ENCODE measurements at regions not wholly inside any gene's neighbourhood (a gene's known extent, or its start where the extent isn't known, plus 50 kb on each side); places are given as distances from the start of the nearest gene placed in this dataset.
"Not testable (repeated sequence)": the region's sequence is repeated elsewhere in the genome, so short reads cannot be mapped to it uniquely, and the experiment has no call there.

GRCh38 chr5:51034222-51034901, 348.9 kb upstream of the ISL1 start:
- no peak for DNase-seq

- no peak for DNase-seq
Observed at GRCh38 chr5:51039424-51040329, 343.6 kb upstream of the ISL1 start.

- DNase-seq, result no peak
Observed at GRCh38 chr5:51043745-51044144, 339.5 kb upstream of the ISL1 start.

GRCh38 chr5:51047369-51047768, 335.9 kb upstream of the ISL1 start:
- no peak for DNase-seq

- DNase-seq, result no peak
Observed at GRCh38 chr5:51053361-51053760, 329.9 kb upstream of the ISL1 start.

- no peak for DNase-seq
Observed at GRCh38 chr5:51060953-51061352, 322.3 kb upstream of the ISL1 start.

- DNase-seq, result no peak
Observed at GRCh38 chr5:51072937-51073336, 310.3 kb upstream of the ISL1 start.

- no peak for DNase-seq
Observed at GRCh38 chr5:51082741-51083140, 300.5 kb upstream of the ISL1 start.

- DNase-seq, result no peak
Observed at GRCh38 chr5:51091816-51092215, 291.4 kb upstream of the ISL1 start.

GRCh38 chr5:51095486-51095885, 287.8 kb upstream of the ISL1 start:
- DNase-seq, result no peak

GRCh38 chr5:51096859-51097258, 286.4 kb upstream of the ISL1 start:
- DNase-seq, result no peak

- DNase-seq, result no peak
Observed at GRCh38 chr5:51099173-51099853, 283.9 kb upstream of the ISL1 start.

GRCh38 chr5:51104556-51104955, 278.7 kb upstream of the ISL1 start:
- DNase-seq, result no peak

GRCh38 chr5:51109786-51110410, 273.4 kb upstream of the ISL1 start:
- DNase-seq, result no peak

- no peak for DNase-seq
Observed at GRCh38 chr5:51131266-51131665, 252.0 kb upstream of the ISL1 start.

GRCh38 chr5:51138164-51138563, 245.1 kb upstream of the ISL1 start:
- no peak for DNase-seq

- DNase-seq, result no peak
Observed at GRCh38 chr5:51148437-51148836, 234.8 kb upstream of the ISL1 start.

GRCh38 chr5:51156222-51156621, 227.0 kb upstream of the ISL1 start:
- no peak for DNase-seq

GRCh38 chr5:51156838-51157237, 226.4 kb upstream of the ISL1 start:
- no peak for DNase-seq

- no peak for DNase-seq
Observed at GRCh38 chr5:51159164-51159563, 224.1 kb upstream of the ISL1 start.

GRCh38 chr5:51159606-51160005, 223.6 kb upstream of the ISL1 start:
- DNase-seq, result no peak

- no peak for DNase-seq
Observed at GRCh38 chr5:51162245-51162644, 221.0 kb upstream of the ISL1 start.

GRCh38 chr5:51165621-51166020, 217.6 kb upstream of the ISL1 start:
- DNase-seq, result not testable (repeated sequence)

Data from activated naive CD4-positive, alpha-beta T cell treated with Interleukin-2 at 50 U/mL for 16 hours (primary cell).